ENCODE measurements at regions not wholly inside any gene's neighbourhood (a gene's known extent, or its start where the extent isn't known, plus 50 kb on each side); places are given as distances from the start of the nearest gene placed in this dataset.

- no peak overlapping the region for H3K23ac ChIP-seq (ENCODE audit: low read length)
- no peak overlapping the region for H3K56ac ChIP-seq (ENCODE audit: low read length)
- H2AK5ac ChIP-seq (ENCODE audit: low read length), result no peak overlapping the region
- no peaks in the 10 kb centered on the region for H3K4me1 ChIP-seq (ENCODE audit: control insufficient read depth, low read depth, low read length)
- no peak overlapping the region for H3K18ac ChIP-seq (ENCODE audit: low read length)
- no peak overlapping the region for H2BK15ac ChIP-seq (replicated peaks; ENCODE audit: low read depth)
- H3K4ac ChIP-seq (ENCODE audit: low read depth, low read length), result no peak overlapping the region
- H3K27ac ChIP-seq (ENCODE audit: low read depth, low read length), result no peak overlapping the region
- H2BK120ac ChIP-seq (ENCODE audit: low read depth, low read length), result no peak overlapping the region
- no peak overlapping the region for H3K9ac ChIP-seq (ENCODE audit: low read length)
- no peak overlapping the region for H2BK5ac ChIP-seq (ENCODE audit: low read length)
- no peaks in the 10 kb centered on the region for H3K36me3 ChIP-seq (ENCODE audit: control insufficient read depth, insufficient read depth, low read length)
- H3K79me2 ChIP-seq (ENCODE audit: control insufficient read depth, insufficient read depth, low read length), result no peaks in the 10 kb centered on the region
- H3K79me1 ChIP-seq (ENCODE audit: low read length), result no peaks in the 10 kb centered on the region
- no peak overlapping the region for H3K4me3 ChIP-seq (ENCODE audit: low read length)
- H4K8ac ChIP-seq (ENCODE audit: low read depth, low read length), result no peak overlapping the region
- WGBS (ENCODE audit: extremely low coverage, insufficient coverage, low lambda C conversion rate), result no CpG with 5 or more reads among the region's 2 CpGs
- no peak overlapping the region for H3K4me2 ChIP-seq (ENCODE audit: low read length)
- no peak overlapping the region for H4K5ac ChIP-seq (ENCODE audit: low read length)
- no peak for DNase-seq
- H3K27me3 ChIP-seq (ENCODE audit: insufficient read depth, low read length, poor library complexity), result no peaks in the 10 kb centered on the region
Measured at GRCh38 chr1:188367661-188368060, 1538.9 kb downstream of the PLA2G4A start.

GRCh38 chr1:188371295-188371806 lies 1542.6 kb downstream of the PLA2G4A start:
- no peak overlapping the region for H2BK120ac ChIP-seq (ENCODE audit: low read depth, low read length)
- no peaks in the 10 kb centered on the region for H3K4me1 ChIP-seq (ENCODE audit: control insufficient read depth, low read depth, low read length)
- no peak overlapping the region for H3K4me3 ChIP-seq (ENCODE audit: low read length)
- H2BK5ac ChIP-seq (ENCODE audit: low read length), result no peak overlapping the region
- no peaks in the 10 kb centered on the region for H3K27me3 ChIP-seq (ENCODE audit: insufficient read depth, low read length, poor library complexity)
- no peak overlapping the region for H3K4ac ChIP-seq (ENCODE audit: low read depth, low read length)
- DNase-seq, result no peak
- H3K9ac ChIP-seq (ENCODE audit: low read length), result no peak overlapping the region
- H3K79me2 ChIP-seq (ENCODE audit: control insufficient read depth, insufficient read depth, low read length), result no peaks in the 10 kb centered on the region
- no peak overlapping the region for H3K4me2 ChIP-seq (ENCODE audit: low read length)
- WGBS (ENCODE audit: extremely low coverage, insufficient coverage, low lambda C conversion rate), result no CpG with 5 or more reads among the region's 1 CpG
- H4K8ac ChIP-seq (ENCODE audit: low read depth, low read length), result no peak overlapping the region
- H3K27ac ChIP-seq (ENCODE audit: low read depth, low read length), result no peak overlapping the region
- no peaks in the 10 kb centered on the region for H3K36me3 ChIP-seq (ENCODE audit: control insufficient read depth, insufficient read depth, low read length)
- no peak overlapping the region for H4K5ac ChIP-seq (ENCODE audit: low read length)
- no peak overlapping the region for H2AK5ac ChIP-seq (ENCODE audit: low read length)
- no peak overlapping the region for H3K56ac ChIP-seq (ENCODE audit: low read length)
- no peak overlapping the region for H3K18ac ChIP-seq (ENCODE audit: low read length)
- no peak overlapping the region for H3K23ac ChIP-seq (ENCODE audit: low read length)
- H2BK15ac ChIP-seq (replicated peaks; ENCODE audit: low read depth), result no peak overlapping the region
- no peaks in the 10 kb centered on the region for H3K79me1 ChIP-seq (ENCODE audit: low read length)

DNA sequence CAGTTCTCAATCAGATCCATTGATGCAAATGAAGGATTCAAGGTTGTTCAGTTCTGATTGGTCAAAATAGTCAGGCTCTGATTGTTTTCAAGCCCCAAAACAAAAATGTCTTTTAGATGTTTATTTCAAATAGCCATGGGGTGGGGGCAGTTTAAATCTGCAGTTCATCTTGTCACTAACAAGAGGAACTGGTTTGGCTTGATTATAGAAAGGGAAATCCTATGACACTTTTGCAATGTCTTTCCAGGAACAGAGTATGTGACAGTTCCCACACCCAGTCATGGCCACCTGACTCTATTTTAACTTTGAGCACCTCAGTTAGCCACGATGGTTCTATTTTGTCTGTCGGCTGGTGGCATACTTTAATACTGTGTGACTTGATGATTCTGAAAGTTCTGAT lies 1544.1 kb downstream of the PLA2G4A start:
- Histone ChIP-seq H3K36me3 (ENCODE audit: control insufficient read depth, insufficient read depth, low read length) (no peaks in the 10 kb centered on the region), H2BK15ac (replicated peaks; ENCODE audit: low read depth) (no peak overlapping the region), H3K4ac (ENCODE audit: low read depth, low read length) (no peak overlapping the region), H3K56ac (ENCODE audit: low read length) (no peak overlapping the region), H3K4me2 (ENCODE audit: low read length) (no peak overlapping the region), H2AK5ac (ENCODE audit: low read length) (no peak overlapping the region), H3K9ac (ENCODE audit: low read length) (no peak overlapping the region), H3K79me1 (ENCODE audit: low read length) (no peaks in the 10 kb centered on the region), H3K23ac (ENCODE audit: low read length) (no peak overlapping the region), H4K5ac (ENCODE audit: low read length) (no peak overlapping the region), H2BK120ac (ENCODE audit: low read depth, low read length) (no peak overlapping the region), H3K27me3 (ENCODE audit: insufficient read depth, low read length, poor library complexity) (no peaks in the 10 kb centered on the region), H3K4me1 (ENCODE audit: control insufficient read depth, low read depth, low read length) (no peaks in the 10 kb centered on the region), H3K4me3 (ENCODE audit: low read length) (no peak overlapping the region), H3K18ac (ENCODE audit: low read length) (no peak overlapping the region), H3K27ac (ENCODE audit: low read depth, low read length) (no peak overlapping the region), H3K79me2 (ENCODE audit: control insufficient read depth, insufficient read depth, low read length) (no peaks in the 10 kb centered on the region), H4K8ac (ENCODE audit: low read depth, low read length) (no peak overlapping the region), H2BK5ac (ENCODE audit: low read length) (no peak overlapping the region)
- no peak for DNase-seq
- no CpG with 5 or more reads among the region's 2 CpGs for WGBS (ENCODE audit: extremely low coverage, insufficient coverage, low lambda C conversion rate)

DNA sequence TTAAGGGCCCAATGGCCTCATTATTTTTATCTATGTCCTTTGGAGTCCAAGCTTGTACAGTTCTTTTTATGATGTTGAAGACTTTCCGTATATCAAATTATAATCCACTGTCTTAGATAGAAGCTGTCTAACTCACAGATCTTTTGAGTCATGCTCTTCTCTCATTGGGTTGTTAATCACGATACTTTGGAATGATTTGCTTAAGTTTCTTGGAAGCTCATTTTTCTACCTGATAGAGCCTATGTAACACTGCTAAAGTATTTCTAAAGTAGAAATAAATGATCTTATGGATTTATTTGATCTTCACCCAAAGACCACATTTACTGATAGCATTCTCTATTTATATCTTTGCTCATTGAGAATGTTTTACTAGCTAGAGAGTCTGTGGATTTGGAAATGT lies 1554.1 kb downstream of the PLA2G4A start:
- H2AK5ac ChIP-seq (ENCODE audit: low read length), result no peak overlapping the region
- H3K4me1 ChIP-seq (ENCODE audit: control insufficient read depth, low read depth, low read length), result no peaks in the 10 kb centered on the region
- no peaks in the 10 kb centered on the region for H3K27me3 ChIP-seq (ENCODE audit: insufficient read depth, low read length, poor library complexity)
- H3K4me3 ChIP-seq (ENCODE audit: low read length), result no peak overlapping the region
- no peak overlapping the region for H4K5ac ChIP-seq (ENCODE audit: low read length)
- H2BK15ac ChIP-seq (replicated peaks; ENCODE audit: low read depth), result no peak overlapping the region
- no peaks in the 10 kb centered on the region for H3K79me1 ChIP-seq (ENCODE audit: low read length)
- DNase-seq, result no peak
- no CpG with 5 or more reads among the region's 2 CpGs for WGBS (ENCODE audit: extremely low coverage, insufficient coverage, low lambda C conversion rate)
- H3K79me2 ChIP-seq (ENCODE audit: control insufficient read depth, insufficient read depth, low read length), result no peaks in the 10 kb centered on the region
- no peak overlapping the region for H3K23ac ChIP-seq (ENCODE audit: low read length)
- H3K56ac ChIP-seq (ENCODE audit: low read length), result no peak overlapping the region
- no peak overlapping the region for H3K4me2 ChIP-seq (ENCODE audit: low read length)
- H3K9ac ChIP-seq (ENCODE audit: low read length), result no peak overlapping the region
- no peaks in the 10 kb centered on the region for H3K36me3 ChIP-seq (ENCODE audit: control insufficient read depth, insufficient read depth, low read length)
- H2BK5ac ChIP-seq (ENCODE audit: low read length), result no peak overlapping the region
- no peak overlapping the region for H3K18ac ChIP-seq (ENCODE audit: low read length)
- H4K8ac ChIP-seq (ENCODE audit: low read depth, low read length), result no peak overlapping the region
- H2BK120ac ChIP-seq (ENCODE audit: low read depth, low read length), result no peak overlapping the region
- no peak overlapping the region for H3K4ac ChIP-seq (ENCODE audit: low read depth, low read length)
- H3K27ac ChIP-seq (ENCODE audit: low read depth, low read length), result no peak overlapping the region

GRCh38 chr1:188386161-188386560 lies 1557.4 kb downstream of the PLA2G4A start:
- H3K4me2 ChIP-seq (ENCODE audit: low read length), result no peak overlapping the region
- no peak overlapping the region for H2BK120ac ChIP-seq (ENCODE audit: low read depth, low read length)
- H3K27ac ChIP-seq (ENCODE audit: low read depth, low read length), result no peak overlapping the region
- no peak overlapping the region for H3K4ac ChIP-seq (ENCODE audit: low read depth, low read length)
- no peak overlapping the region for H3K23ac ChIP-seq (ENCODE audit: low read length)
- no peak overlapping the region for H2AK5ac ChIP-seq (ENCODE audit: low read length)
- no peaks in the 10 kb centered on the region for H3K27me3 ChIP-seq (ENCODE audit: insufficient read depth, low read length, poor library complexity)
- no peak overlapping the region for H3K9ac ChIP-seq (ENCODE audit: low read length)
- no peaks in the 10 kb centered on the region for H3K4me1 ChIP-seq (ENCODE audit: control insufficient read depth, low read depth, low read length)
- H3K36me3 ChIP-seq (ENCODE audit: control insufficient read depth, insufficient read depth, low read length), result no peaks in the 10 kb centered on the region
- H4K5ac ChIP-seq (ENCODE audit: low read length), result no peak overlapping the region
- no peak overlapping the region for H3K56ac ChIP-seq (ENCODE audit: low read length)
- no CpG with 5 or more reads among the region's 5 CpGs for WGBS (ENCODE audit: extremely low coverage, insufficient coverage, low lambda C conversion rate)
- no peak overlapping the region for H3K18ac ChIP-seq (ENCODE audit: low read length)
- no peak overlapping the region for H2BK5ac ChIP-seq (ENCODE audit: low read length)
- H3K79me1 ChIP-seq (ENCODE audit: low read length), result no peaks in the 10 kb centered on the region
- peak; percentile 26 for DNase-seq
- no peak overlapping the region for H2BK15ac ChIP-seq (replicated peaks; ENCODE audit: low read depth)
- H3K4me3 ChIP-seq (ENCODE audit: low read length), result no peak overlapping the region
- no peaks in the 10 kb centered on the region for H3K79me2 ChIP-seq (ENCODE audit: control insufficient read depth, insufficient read depth, low read length)
- H4K8ac ChIP-seq (ENCODE audit: low read depth, low read length), result no peak overlapping the region

DNA sequence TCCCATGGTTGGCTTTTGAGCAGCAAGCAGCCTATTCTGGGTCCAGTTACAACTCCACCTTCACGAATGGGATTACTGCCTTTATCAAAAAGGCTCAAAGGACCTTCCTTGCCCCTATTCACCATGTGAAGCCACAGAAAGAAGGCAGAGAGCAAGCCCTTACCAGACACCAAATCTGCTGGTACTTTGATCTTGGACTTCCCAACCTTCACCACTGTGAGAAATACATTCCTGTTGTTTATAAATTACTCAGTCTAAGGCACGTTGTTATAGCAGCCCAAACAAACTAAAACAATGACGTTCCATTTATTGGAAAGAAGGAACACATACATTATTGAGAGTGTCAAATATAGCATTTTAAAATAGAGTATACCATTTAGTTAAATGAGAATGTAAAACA lies 1557.9 kb downstream of the PLA2G4A start:
- no CpG with 5 or more reads among the region's 3 CpGs for WGBS (ENCODE audit: extremely low coverage, insufficient coverage, low lambda C conversion rate)
- no peak overlapping the region for H3K4ac ChIP-seq (ENCODE audit: low read depth, low read length)
- H2AK5ac ChIP-seq (ENCODE audit: low read length), result no peak overlapping the region
- H2BK120ac ChIP-seq (ENCODE audit: low read depth, low read length), result no peak overlapping the region
- no peak overlapping the region for H4K5ac ChIP-seq (ENCODE audit: low read length)
- no peaks in the 10 kb centered on the region for H3K27me3 ChIP-seq (ENCODE audit: insufficient read depth, low read length, poor library complexity)
- H3K27ac ChIP-seq (ENCODE audit: low read depth, low read length), result no peak overlapping the region
- H3K79me2 ChIP-seq (ENCODE audit: control insufficient read depth, insufficient read depth, low read length), result no peaks in the 10 kb centered on the region
- no peak overlapping the region for H3K4me2 ChIP-seq (ENCODE audit: low read length)
- no peak overlapping the region for H3K18ac ChIP-seq (ENCODE audit: low read length)
- no peak overlapping the region for H3K9ac ChIP-seq (ENCODE audit: low read length)
- no peaks in the 10 kb centered on the region for H3K36me3 ChIP-seq (ENCODE audit: control insufficient read depth, insufficient read depth, low read length)
- no peak overlapping the region for H3K56ac ChIP-seq (ENCODE audit: low read length)
- no peak for DNase-seq
- H3K4me1 ChIP-seq (ENCODE audit: control insufficient read depth, low read depth, low read length), result no peaks in the 10 kb centered on the region
- H2BK5ac ChIP-seq (ENCODE audit: low read length), result no peak overlapping the region
- H2BK15ac ChIP-seq (replicated peaks; ENCODE audit: low read depth), result no peak overlapping the region
- no peak overlapping the region for H4K8ac ChIP-seq (ENCODE audit: low read depth, low read length)
- H3K4me3 ChIP-seq (ENCODE audit: low read length), result no peak overlapping the region
- no peak overlapping the region for H3K23ac ChIP-seq (ENCODE audit: low read length)
- H3K79me1 ChIP-seq (ENCODE audit: low read length), result no peaks in the 10 kb centered on the region
